Parathyroid adenoma (tissue), 2 donors: ENCODE measurements at regions not wholly inside any gene's neighbourhood (a gene's known extent, or its start where the extent isn't known, plus 50 kb on each side); places are given as distances from the start of the nearest gene placed in this dataset.

Experiments used
- H2AFZ ChIP-seq: fragments of 300-600 bp; sonication (generic); one replicate; pipeline ENCODE4 v1.7.0; 2017; ENCODE audit warnings: antibody characterized with exemption, mild to moderate bottlenecking
- H3K27ac ChIP-seq: fragments of 300-600 bp; sonication (generic); one replicate; pipeline ENCODE4 v1.7.0; 2017
- H3K27me3 ChIP-seq: fragments of 300-600 bp; sonication (generic); one replicate; pipeline ENCODE4 v1.7.0; 2017; ENCODE audit warnings: low read length; ENCODE audit not compliant: control insufficient read depth, insufficient read depth
- H3K36me3 ChIP-seq: fragments of 300-600 bp; sonication (generic); one replicate; pipeline ENCODE4 v1.7.0; 2017; ENCODE audit warnings: low read length; ENCODE audit not compliant: control insufficient read depth, insufficient read depth
- H3K4me1 ChIP-seq: fragments of 300-600 bp; sonication (generic); one replicate; pipeline ENCODE4 v1.7.0; 2017; ENCODE audit warnings: control low read depth
- H3K4me2 ChIP-seq: fragments of 300-600 bp; sonication (generic); one replicate; pipeline ENCODE4 v1.7.0; 2017; ENCODE audit warnings: low read length
- H3K4me3 ChIP-seq: fragments of 300-600 bp; sonication (generic); one replicate; pipeline ENCODE4 v1.7.0; 2017; ENCODE audit warnings: low read depth, low read length
- H3K79me2 ChIP-seq: fragments of 300-600 bp; sonication (generic); one replicate; pipeline ENCODE4 v1.7.0; 2017; ENCODE audit warnings: control low read depth
- H3K9ac ChIP-seq: fragments of 300-600 bp; sonication (generic); one replicate; pipeline ENCODE4 v1.7.0; 2017; ENCODE audit warnings: mild to moderate bottlenecking
- H3K9me3 ChIP-seq: fragments of 300-600 bp; sonication (generic); one replicate; pipeline ENCODE4 v1.7.0; 2017; ENCODE audit warnings: low read length; ENCODE audit not compliant: control insufficient read depth
- TF ChIP-seq, protein P1 (sequence below): fragments of 300-600 bp; sonication (generic); IDR thresholded peaks from one replicate; pipeline ENCODE4 v1.7.0; 2017; ENCODE audit warnings: antibody characterized with exemption, mild to moderate bottlenecking
- donor health status: primary hyperparathyroidism.

DNA sequence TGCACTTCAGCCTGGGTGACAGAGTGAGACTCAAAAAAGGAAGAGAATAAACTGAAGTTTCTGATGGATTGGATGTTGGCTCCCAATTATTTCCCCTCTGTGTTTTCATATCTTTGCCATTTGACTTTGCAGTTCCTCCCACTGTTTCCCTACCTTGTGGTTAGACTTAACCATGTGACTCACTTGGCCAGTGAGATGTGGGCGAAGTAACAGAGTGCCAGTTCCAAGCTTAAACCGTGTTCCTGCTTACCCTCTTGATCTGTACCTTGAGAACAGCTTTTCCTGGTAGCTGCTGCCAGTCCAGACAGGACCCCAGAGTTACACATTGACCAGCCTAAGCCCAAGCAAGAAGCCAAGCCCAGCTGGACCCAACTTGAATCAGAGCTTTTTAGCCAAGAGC, 323.4 kb downstream of the LTN1 start:
- Histone ChIP-seq H3K4me1 (no peaks in the 10 kb centered on the region), H3K4me3 (no peak overlapping the region), H3K4me2 (no peak overlapping the region), H3K36me3 (no peaks in the 10 kb centered on the region), H2AFZ (no peak overlapping the region), H3K27ac (no peak overlapping the region), H3K9me3 (no peaks in the 10 kb centered on the region), H3K9ac (no peak overlapping the region), H3K27me3 (no peaks in the 10 kb centered on the region), H3K79me2 (no peaks in the 10 kb centered on the region)
- TF ChIP-seq, protein P1, sequence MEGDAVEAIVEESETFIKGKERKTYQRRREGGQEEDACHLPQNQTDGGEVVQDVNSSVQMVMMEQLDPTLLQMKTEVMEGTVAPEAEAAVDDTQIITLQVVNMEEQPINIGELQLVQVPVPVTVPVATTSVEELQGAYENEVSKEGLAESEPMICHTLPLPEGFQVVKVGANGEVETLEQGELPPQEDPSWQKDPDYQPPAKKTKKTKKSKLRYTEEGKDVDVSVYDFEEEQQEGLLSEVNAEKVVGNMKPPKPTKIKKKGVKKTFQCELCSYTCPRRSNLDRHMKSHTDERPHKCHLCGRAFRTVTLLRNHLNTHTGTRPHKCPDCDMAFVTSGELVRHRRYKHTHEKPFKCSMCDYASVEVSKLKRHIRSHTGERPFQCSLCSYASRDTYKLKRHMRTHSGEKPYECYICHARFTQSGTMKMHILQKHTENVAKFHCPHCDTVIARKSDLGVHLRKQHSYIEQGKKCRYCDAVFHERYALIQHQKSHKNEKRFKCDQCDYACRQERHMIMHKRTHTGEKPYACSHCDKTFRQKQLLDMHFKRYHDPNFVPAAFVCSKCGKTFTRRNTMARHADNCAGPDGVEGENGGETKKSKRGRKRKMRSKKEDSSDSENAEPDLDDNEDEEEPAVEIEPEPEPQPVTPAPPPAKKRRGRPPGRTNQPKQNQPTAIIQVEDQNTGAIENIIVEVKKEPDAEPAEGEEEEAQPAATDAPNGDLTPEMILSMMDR, result no peak

DNA sequence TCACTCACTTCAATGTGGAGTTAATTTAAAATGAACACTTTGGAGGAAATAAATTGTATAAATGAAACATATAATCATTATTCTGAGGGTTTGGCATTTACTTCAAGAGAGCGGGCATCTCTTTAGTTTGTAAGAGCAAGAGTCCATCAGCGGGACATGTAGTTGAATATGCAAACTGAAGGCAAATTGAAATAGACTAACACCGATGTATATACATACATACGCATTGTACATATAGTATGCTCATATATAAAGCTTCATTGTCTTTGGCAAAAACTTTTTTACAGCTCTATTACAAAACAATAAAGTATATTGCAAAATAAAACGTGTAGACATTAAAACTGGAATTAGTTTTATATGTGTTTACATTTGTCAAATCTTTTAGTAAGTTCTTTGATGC, 328.9 kb downstream of the LTN1 start:
- TF ChIP-seq, protein P1, result no peak
- H3K9me3 ChIP-seq, result no peaks in the 10 kb centered on the region
- H3K4me2 ChIP-seq, result no peak overlapping the region
- no peaks in the 10 kb centered on the region for H3K4me1 ChIP-seq
- H3K79me2 ChIP-seq, result no peaks in the 10 kb centered on the region
- no peaks in the 10 kb centered on the region for H3K36me3 ChIP-seq
- H3K9ac ChIP-seq, result no peak overlapping the region
- no peak overlapping the region for H3K27ac ChIP-seq
- H3K27me3 ChIP-seq, result no peaks in the 10 kb centered on the region
- no peak overlapping the region for H2AFZ ChIP-seq
- no peak overlapping the region for H3K4me3 ChIP-seq

DNA sequence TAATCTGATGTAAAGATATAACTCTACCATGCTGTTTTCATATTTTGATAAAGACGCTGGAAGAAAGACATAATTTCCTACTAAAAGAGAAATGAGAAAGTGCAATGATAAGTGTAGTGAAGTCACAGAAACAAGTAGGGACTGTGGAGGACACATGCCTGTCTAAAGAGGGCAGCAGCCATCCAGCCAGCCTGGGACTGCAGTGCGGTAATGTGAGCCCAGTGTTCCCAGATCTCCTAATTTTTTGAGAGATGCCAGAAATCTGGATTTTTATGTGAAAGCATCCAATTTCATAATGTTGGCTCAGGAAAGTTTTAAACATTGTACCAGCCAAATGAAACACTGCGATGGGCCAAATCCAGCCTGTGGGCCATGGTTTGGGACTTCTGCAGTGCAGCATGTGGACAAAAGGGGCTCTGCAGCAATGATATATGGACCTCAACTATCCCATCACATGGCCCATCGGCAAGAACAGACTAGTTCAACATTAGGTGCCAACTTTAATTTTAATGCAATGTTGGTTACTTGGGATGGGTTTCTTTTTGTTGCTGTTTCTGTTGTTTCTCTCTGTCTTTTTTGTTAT, 329.5 kb downstream of the LTN1 start:
- no peak overlapping the region for H3K4me2 ChIP-seq
- no peaks in the 10 kb centered on the region for H3K79me2 ChIP-seq
- no peak overlapping the region for H3K9ac ChIP-seq
- no peaks in the 10 kb centered on the region for H3K4me1 ChIP-seq
- no peaks in the 10 kb centered on the region for H3K36me3 ChIP-seq
- no peaks in the 10 kb centered on the region for H3K9me3 ChIP-seq
- H2AFZ ChIP-seq, result no peak overlapping the region
- no peak overlapping the region for H3K4me3 ChIP-seq
- H3K27me3 ChIP-seq, result no peaks in the 10 kb centered on the region
- TF ChIP-seq, protein P1, result no peak
- no peak overlapping the region for H3K27ac ChIP-seq

DNA sequence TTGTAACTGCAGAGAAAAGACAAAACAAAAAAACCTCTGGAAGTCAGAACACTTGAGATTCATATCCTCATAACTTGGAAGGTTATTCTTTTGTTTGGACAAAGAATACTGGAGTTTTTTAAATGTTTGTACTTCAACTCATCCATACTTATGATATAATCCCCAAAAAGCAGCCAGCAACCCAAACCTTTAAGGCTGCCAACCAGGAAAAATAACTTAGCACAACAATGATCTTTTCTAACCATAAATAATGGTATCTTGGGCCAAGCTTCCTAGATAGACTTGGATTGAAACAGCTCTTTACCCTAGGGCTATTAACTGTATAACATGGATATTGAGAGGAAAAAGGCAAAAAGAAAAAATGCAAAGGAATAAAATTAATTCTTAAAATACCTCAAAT, 335.1 kb downstream of the LTN1 start:
- H3K4me2 ChIP-seq, result no peak overlapping the region
- H3K36me3 ChIP-seq, result no peaks in the 10 kb centered on the region
- H3K9ac ChIP-seq, result no peak overlapping the region
- no peak overlapping the region for H2AFZ ChIP-seq
- TF ChIP-seq, protein P1, result no peak
- no peaks in the 10 kb centered on the region for H3K4me1 ChIP-seq
- H3K4me3 ChIP-seq, result no peak overlapping the region
- no peaks in the 10 kb centered on the region for H3K27me3 ChIP-seq
- no peaks in the 10 kb centered on the region for H3K9me3 ChIP-seq
- no peak overlapping the region for H3K27ac ChIP-seq
- no peaks in the 10 kb centered on the region for H3K79me2 ChIP-seq

DNA sequence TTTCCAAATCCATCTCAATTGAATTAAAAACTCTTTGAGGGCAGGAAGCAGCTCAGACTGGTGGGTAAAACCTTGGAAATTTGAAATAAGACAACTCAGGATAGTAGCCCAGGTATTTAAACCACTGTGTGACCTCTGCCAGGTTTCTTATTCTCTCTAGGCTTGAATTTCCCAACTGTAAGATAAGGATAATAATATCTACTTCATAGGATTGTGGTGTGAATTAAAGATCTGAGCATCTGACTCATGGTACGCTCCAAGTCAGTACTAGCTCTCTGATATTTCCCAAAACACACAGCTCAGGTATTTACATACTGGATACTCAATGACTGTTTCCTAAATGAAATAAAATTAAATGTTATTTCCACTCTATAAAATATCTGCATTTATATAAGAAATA, 337.2 kb downstream of the LTN1 start:
- Histone ChIP-seq H3K27me3 (no peaks in the 10 kb centered on the region), H3K9ac (no peak overlapping the region), H3K4me1 (no peaks in the 10 kb centered on the region), H3K36me3 (no peaks in the 10 kb centered on the region), H3K79me2 (no peaks in the 10 kb centered on the region), H3K27ac (no peak overlapping the region), H3K9me3 (no peaks in the 10 kb centered on the region), H3K4me3 (no peak overlapping the region), H3K4me2 (no peak overlapping the region), H2AFZ (no peak overlapping the region)
- TF ChIP-seq, protein P1, result no peak
